ENCODE measurements at regions not wholly inside any gene's neighbourhood (a gene's known extent, or its start where the extent isn't known, plus 50 kb on each side); places are given as distances from the start of the nearest gene placed in this dataset.
"Not testable (repeated sequence)": the region's sequence is repeated elsewhere in the genome, so short reads cannot be mapped to it uniquely, and the experiment has no call there.

GRCh38 chr2:118611691-118612090, 235.8 kb downstream of the EN1 start:
- no peak for DNase-seq (ENCODE audit: low read depth)

GRCh38 chr2:118609138-118609537, 238.3 kb downstream of the EN1 start:
- no peak for DNase-seq (ENCODE audit: low read depth)

- DNase-seq (ENCODE audit: low read depth) = no peak
Measured at GRCh38 chr2:118607641-118608040, 239.8 kb downstream of the EN1 start.

GRCh38 chr2:118604811-118605210, 242.6 kb downstream of the EN1 start:
- DNase-seq (ENCODE audit: low read depth) = no peak

GRCh38 chr2:118604371-118604770, 243.1 kb downstream of the EN1 start:
- DNase-seq (ENCODE audit: low read depth) = no peak

GRCh38 chr2:118599141-118599540, 248.3 kb downstream of the EN1 start:
- no peak for DNase-seq (ENCODE audit: low read depth)

- no peak for DNase-seq (ENCODE audit: low read depth)
Measured at GRCh38 chr2:118596620-118597019, 250.8 kb downstream of the EN1 start.

GRCh38 chr2:118593257-118593656, 254.2 kb downstream of the EN1 start:
- no peak for DNase-seq (ENCODE audit: low read depth)

GRCh38 chr2:118591223-118591622, 256.2 kb downstream of the EN1 start:
- no peak for DNase-seq (ENCODE audit: low read depth)

GRCh38 chr2:118589721-118590120, 257.7 kb downstream of the EN1 start:
- no peak for DNase-seq (ENCODE audit: low read depth)

GRCh38 chr2:118588850-118589249, 258.6 kb downstream of the EN1 start:
- DNase-seq (ENCODE audit: low read depth) = no peak

GRCh38 chr2:118586312-118586711, 261.1 kb downstream of the EN1 start:
- no peak for DNase-seq (ENCODE audit: low read depth)

GRCh38 chr2:118584877-118585276, 262.6 kb downstream of the EN1 start:
- no peak for DNase-seq (ENCODE audit: low read depth)

- DNase-seq (ENCODE audit: low read depth) = no peak
Measured at GRCh38 chr2:118584062-118584749, 263.2 kb downstream of the EN1 start.

- DNase-seq (ENCODE audit: low read depth) = no peak
Measured at GRCh38 chr2:118582058-118582457, 265.4 kb downstream of the EN1 start.

- DNase-seq (ENCODE audit: low read depth) = no peak
Measured at GRCh38 chr2:118580651-118581050, 266.8 kb downstream of the EN1 start.

- no peak for DNase-seq (ENCODE audit: low read depth)
Measured at GRCh38 chr2:118580107-118580506, 267.3 kb downstream of the EN1 start.

- no peak for DNase-seq (ENCODE audit: low read depth)
Measured at GRCh38 chr2:118577202-118577601, 270.2 kb downstream of the EN1 start.

GRCh38 chr2:118576109-118576855, 271.2 kb downstream of the EN1 start:
- no peak for DNase-seq (ENCODE audit: low read depth)

- DNase-seq (ENCODE audit: low read depth) = not testable (repeated sequence)
Measured at GRCh38 chr2:118572380-118572779, 275.1 kb downstream of the EN1 start.

GRCh38 chr2:118569876-118570535, 277.4 kb downstream of the EN1 start:
- DNase-seq (ENCODE audit: low read depth) = no peak

GRCh38 chr2:118568700-118569099, 278.7 kb downstream of the EN1 start:
- DNase-seq (ENCODE audit: low read depth) = no peak
